ENCODE measurements at regions not wholly inside any gene's neighbourhood (a gene's known extent, or its start where the extent isn't known, plus 50 kb on each side); places are given as distances from the start of the nearest gene placed in this dataset.

GRCh38 chr1:74822851-74823401 is 90.0 kb downstream of the TYW3 start:
- H2BK12ac ChIP-seq (ENCODE audit: insufficient read length, low read depth, low read length): no peak overlapping the region
- DNase-seq: no peak
- Mint-ChIP-seq H3K4me1 (no peaks in the 10 kb centered on the region), H3K27me3 (ENCODE audit: low read depth) (no peaks in the 10 kb centered on the region), H3K36me3 (ENCODE audit: insufficient read depth in 1 of 3, low read depth in 3 of 3) (no peaks in the 10 kb centered on the region; a peak in 1 of 7 replicates), H3K4me3 (no peak overlapping the region), H3K27ac (no peak overlapping the region), H3K9me3 (no peaks in the 10 kb centered on the region)
- WGBS (ENCODE audit: extremely low coverage, insufficient read length, low lambda C conversion rate): no CpG with 5 or more reads among the region's 3 CpGs
- no peak overlapping the region for H4K5ac ChIP-seq (ENCODE audit: insufficient read length, low read depth, low read length)
- H2BK20ac ChIP-seq (ENCODE audit: low read depth, low read length, poor library complexity, severe bottlenecking): no peak overlapping the region
- no peak overlapping the region for H2AFZ ChIP-seq (ENCODE audit: low read length)
- H4K20me1 ChIP-seq (ENCODE audit: control insufficient read depth, insufficient read depth, insufficient read length): no peaks in the 10 kb centered on the region
- no peak overlapping the region for H3K4ac ChIP-seq (ENCODE audit: low read depth, low read length)
- H2BK15ac ChIP-seq (ENCODE audit: low read depth, low read length): no peak overlapping the region
- no peaks in the 10 kb centered on the region for H3K23me2 ChIP-seq (ENCODE audit: insufficient read length, low read depth, low read length, poor library complexity, severe bottlenecking)
- H3K79me2 ChIP-seq (ENCODE audit: insufficient read depth, low read length): no peaks in the 10 kb centered on the region
- H3K9ac ChIP-seq (ENCODE audit: extremely low read depth, insufficient read length, low read length): no peak overlapping the region
- H4K8ac ChIP-seq (replicated peaks; ENCODE audit: insufficient read length, low read depth, low read length): no peak overlapping the region
- H2BK5ac ChIP-seq (ENCODE audit: insufficient read length, low read length): no peak overlapping the region
- H3K23ac ChIP-seq (ENCODE audit: insufficient read length, low read depth, low read length): no peak overlapping the region
- no peak overlapping the region for H2AK5ac ChIP-seq (ENCODE audit: insufficient read length, low read length)
- H4K91ac ChIP-seq (ENCODE audit: insufficient read length, low read depth, low read length): no peak overlapping the region
- no peak overlapping the region for H3K18ac ChIP-seq (ENCODE audit: insufficient read length, low read depth, low read length)
- H3K9me3 ChIP-seq (ENCODE audit: control insufficient read depth, low read depth, low read length): no peaks in the 10 kb centered on the region
- no peak overlapping the region for H3K27ac ChIP-seq (ENCODE audit: insufficient read length, low read depth, low read length)
- H3K4me2 ChIP-seq (ENCODE audit: insufficient read depth, insufficient read length, low read length): no peak overlapping the region
- no peak overlapping the region for H2BK120ac ChIP-seq (ENCODE audit: low read depth, low read length, poor library complexity, severe bottlenecking)
- H3K4me1 ChIP-seq (ENCODE audit: insufficient read depth, low read length): no peaks in the 10 kb centered on the region
- H3K14ac ChIP-seq (ENCODE audit: insufficient read depth, low read length): no peak overlapping the region
- H3K27me3 ChIP-seq (ENCODE audit: insufficient read depth, low read length): no peaks in the 10 kb centered on the region
- no peak for TF ChIP-seq CTCF (conservative IDR thresholded peaks at IDR 0.05)
- H3K79me1 ChIP-seq (ENCODE audit: insufficient read depth, low read depth, low read length, poor library complexity, severe bottlenecking): no peaks in the 10 kb centered on the region
- H3K56ac ChIP-seq (ENCODE audit: insufficient read length, low read depth, low read length): no peak overlapping the region
- H3T11ph ChIP-seq (ENCODE audit: low read length): no peak overlapping the region

All from H9 (cell line).